Right renal pelvis (tissue), 4 donors: ENCODE measurements at regions not wholly inside any gene's neighbourhood (a gene's known extent, or its start where the extent isn't known, plus 50 kb on each side); places are given as distances from the start of the nearest gene placed in this dataset.
A peak's percentile ranks its signal among the peaks of the same experiment; 100 is the strongest.
"Not testable (repeated sequence)": the region's sequence is repeated elsewhere in the genome, so short reads cannot be mapped to it uniquely, and the experiment has no call there.

Source experiments
- DNase-seq, 4 donors: peaks; one replicate each; pipeline ENCODE4 v3.0.0-alpha.2; 2013; ENCODE audit warnings: low read depth in 4 of 4, low spot score in 3 of 4, missing footprints in 1 of 4

DNA sequence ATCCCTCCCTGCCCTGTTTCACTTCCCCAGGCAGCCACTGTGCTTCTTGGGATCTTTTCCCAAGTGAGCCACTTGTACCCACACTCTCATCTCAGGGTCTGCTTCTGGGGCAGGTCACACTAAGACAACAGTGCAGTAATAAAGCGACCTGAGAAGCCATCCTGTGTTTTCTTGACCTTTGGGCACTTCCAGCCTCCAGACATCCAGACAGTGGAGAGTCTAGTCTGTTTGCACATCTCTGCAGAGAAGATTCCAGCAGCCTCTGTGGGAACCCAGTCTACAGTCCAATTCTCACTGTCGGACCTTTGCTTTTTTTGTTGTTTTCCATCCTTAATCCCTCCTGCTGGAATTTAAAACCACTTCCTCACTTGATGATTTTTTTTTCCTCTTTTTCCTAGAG is 50.3 kb upstream of the ATP6AP2 start:
- no peak for DNase-seq

DNA sequence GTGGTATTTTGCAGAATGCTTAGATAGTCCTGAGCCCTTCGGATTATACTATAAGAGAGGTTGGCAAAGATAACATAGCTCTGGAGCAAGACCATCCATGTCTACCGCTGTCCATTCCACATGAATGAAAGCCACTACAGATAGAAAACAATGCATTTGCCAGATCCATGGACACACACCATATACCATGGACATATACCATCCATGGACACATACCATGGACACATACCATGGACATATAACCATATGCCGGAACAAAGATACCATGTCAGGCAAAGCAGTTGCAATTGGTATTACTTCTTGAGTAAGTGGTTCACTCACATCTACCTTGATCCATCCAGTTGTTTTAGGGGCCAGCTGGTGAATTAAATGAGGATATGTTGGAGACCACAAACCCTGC is 53.2 kb upstream of the ATP6AP2 start:
- no peak for DNase-seq

DNA sequence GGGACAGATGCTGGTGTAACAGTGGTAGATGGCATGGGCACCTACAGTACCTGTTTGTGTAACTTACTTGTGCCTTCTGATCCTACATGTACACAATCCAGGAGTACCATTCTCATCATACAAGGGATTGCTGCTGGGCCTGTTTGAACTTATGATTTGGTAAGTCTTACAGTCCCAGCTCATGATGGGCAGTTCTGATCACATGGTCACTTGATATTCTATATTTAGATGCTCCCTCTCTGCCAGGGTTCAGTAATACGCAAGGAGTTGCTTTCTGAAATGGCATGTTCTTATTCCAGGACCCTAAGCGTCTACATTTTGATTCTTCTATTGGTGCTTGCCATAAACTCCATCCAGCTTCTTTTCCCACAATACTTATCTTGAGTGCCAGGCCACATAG is 54.4 kb upstream of the ATP6AP2 start:
- DNase-seq: no peak

- DNase-seq: not testable (repeated sequence)
These were observed 54.9 kb upstream of the ATP6AP2 start for GRCh38 chrX:40525901-40526300.

DNA sequence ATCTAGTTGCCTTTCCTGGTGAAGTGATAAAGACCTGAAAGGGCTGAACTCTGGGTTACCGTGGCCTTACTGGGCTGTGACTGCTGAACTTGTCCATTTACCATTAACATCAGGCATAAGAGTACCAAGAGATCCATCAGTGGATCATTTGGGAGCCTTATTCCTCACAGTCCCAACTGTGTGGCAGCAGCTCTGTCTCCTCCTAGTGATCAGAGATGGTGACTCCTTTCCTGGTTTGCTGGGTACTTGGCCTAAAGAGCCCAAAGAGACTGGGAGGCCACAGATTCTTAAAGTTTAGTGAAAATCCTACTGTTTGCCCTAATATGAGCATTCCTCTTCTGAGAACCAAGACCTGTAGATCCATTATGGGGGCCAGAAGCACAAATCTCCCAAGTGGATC is 56.3 kb upstream of the ATP6AP2 start:
- no peak for DNase-seq

DNA sequence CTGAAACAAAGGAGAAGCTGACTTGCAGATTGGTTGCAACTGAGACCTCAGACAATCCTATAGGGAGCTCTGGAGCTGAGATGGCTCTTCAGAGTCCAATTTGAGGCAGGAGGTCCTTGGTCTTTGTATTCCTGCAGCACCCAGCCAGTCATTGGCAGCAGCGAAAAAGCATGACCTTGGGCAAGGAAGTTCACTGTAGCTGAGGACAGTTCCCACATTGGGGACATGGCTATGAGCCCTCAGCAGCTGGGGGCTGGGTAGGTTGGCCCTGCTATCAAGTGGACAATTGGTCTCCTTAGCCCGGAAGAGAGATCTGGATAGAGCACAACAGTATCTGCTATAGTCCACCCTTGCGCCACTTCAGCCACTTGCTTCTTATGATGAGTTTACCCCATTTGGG is 56.9 kb upstream of the ATP6AP2 start:
- no peak for DNase-seq

- DNase-seq: no peak
These were observed 58.8 kb upstream of the ATP6AP2 start for GRCh38 chrX:40521868-40522450.

DNA sequence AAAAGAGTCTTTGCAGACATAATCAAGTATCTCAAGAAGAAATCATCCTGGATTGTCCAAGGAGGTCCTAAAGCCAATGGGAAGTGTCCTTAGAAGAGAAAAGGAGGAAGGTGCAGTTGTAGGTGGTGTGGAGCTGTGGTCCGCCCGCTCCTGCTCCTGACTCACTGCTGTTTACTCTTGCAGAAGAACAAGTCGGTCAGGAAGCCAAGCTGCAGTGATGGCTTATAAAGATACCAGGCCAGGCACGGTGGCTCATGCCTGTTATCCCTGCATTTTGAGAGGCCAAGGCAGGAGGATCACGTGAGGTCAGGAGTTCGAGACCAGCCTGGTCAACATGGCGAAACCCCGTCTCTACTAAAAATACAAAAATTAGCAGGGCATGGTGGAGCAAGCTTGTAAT is 66.4 kb upstream of the ATP6AP2 start:
- DNase-seq: no peak

DNA sequence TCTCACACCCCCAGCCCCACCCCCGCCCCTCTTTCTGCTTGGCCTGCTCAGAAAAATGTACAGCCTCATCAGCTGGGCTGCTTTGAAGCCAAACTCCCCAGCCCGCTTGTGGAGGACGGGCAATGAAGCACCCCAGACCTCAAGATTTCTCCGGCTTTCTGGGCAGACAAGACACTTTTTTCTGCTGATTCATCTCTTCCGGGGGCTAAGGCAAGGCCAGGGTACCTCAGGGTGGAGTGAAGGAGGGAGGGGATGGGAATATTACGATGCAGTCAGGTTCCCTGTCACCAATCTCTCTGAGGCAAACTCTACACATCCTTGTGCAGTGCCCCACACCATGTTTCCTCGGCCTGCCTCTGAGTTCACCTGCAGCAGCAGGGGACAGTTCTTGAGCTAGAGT is 66.9 kb upstream of the ATP6AP2 start:
- DNase-seq: no peak

GRCh38 chrX:40513012-40513411 is 67.8 kb upstream of the ATP6AP2 start:
- no peak for DNase-seq

GRCh38 chrX:40511258-40511657 is 69.5 kb upstream of the ATP6AP2 start:
- no peak for DNase-seq

- no peak for DNase-seq
These were observed 72.2 kb upstream of the ATP6AP2 start for GRCh38 chrX:40508560-40508959.

DNA sequence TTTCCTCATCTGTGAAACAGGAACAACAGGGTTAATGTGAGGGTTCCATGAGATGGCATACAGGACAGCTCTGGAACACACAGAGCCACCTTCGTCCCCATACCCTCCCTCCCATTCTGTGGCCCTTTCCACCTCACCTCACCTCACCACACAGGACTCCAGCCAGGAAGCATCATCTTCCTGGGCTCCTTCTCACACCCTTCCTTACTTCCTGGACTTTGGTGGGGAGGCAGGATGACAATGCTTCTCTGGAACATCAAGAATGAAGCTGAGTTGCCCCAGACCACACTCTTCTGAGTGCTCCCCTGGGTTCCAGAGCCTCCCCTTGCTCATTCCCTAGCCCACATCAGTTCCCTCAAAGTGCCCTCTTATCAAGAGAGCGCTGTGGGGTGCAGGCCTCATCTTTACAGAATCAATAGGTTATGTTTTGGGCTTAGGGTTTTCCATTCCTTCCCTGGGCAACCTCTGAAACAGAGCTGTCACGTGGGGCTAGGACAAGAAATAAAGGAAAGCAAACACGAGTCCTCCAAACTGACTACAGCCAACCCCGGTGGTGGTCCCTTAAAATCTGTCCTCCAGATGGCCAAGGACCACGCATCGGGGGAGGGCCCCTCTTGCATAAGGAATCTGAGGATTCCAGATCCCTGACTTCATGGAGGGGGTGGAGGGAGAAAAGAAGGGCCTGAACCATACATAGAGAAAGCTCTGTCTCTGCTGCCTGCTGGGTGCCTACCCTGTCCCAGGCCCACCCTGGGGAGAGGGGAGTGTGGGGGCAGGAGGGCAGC is 74.4 kb upstream of the ATP6AP2 start:
- DNase-seq: no peak

GRCh38 chrX:40504801-40505605 is 75.8 kb upstream of the ATP6AP2 start:
- DNase-seq: no peak

- DNase-seq: no peak
These were observed 77.7 kb upstream of the ATP6AP2 start for GRCh38 chrX:40503094-40503493.

DNA sequence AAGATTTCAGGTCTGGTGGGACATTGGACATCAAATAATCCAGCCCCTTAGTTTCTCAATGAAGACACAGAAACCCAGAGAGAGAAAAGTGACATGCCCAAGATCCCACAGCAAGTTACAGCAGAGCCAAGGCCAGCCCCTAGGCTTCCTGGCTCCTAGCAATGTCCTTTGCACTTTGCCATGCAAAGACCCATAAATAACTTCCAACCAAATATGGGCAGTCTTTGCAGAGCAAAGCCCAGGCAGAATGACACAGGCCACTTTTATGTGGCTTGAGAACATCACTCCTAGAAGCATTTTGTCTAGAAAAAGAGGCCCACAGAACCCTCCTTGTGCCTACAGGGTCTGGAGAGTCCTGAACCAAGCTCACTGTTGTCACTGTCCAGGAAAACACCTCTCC is 78.1 kb upstream of the ATP6AP2 start:
- DNase-seq: no peak

DNA sequence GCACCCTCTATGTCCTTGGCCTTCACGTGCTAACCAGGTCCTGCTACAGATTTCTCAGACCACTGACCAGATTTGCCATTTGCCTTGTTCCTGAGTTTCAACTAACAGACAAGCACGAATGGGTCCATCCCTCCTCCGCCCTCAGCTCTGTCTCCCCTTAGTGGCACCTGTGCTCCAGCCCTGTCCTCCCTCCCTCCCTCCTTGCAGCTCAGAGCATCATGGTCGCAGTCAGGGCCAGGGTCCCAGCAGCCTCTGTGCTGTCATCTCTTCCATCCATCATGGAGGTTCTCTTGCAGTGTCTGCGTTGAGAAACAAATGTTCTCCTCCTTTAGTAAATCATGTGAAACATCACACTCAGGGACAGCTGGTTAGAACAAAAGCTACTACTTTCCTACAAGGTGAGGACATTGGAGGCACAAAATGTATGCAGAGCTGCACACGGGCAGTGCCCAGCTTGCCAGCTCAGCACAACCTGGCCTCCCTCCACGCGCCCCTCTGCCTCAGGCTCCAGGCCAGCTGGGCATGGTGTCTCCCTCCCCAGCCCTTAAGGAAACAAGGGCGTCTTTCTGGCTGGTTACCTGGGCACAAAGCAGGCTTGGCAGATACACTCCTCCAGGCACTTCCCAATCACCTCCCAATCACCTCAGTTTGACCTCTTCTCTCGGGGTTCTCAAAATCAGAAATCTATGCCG is 79.5 kb upstream of the ATP6AP2 start:
- DNase-seq: no peak

DNA sequence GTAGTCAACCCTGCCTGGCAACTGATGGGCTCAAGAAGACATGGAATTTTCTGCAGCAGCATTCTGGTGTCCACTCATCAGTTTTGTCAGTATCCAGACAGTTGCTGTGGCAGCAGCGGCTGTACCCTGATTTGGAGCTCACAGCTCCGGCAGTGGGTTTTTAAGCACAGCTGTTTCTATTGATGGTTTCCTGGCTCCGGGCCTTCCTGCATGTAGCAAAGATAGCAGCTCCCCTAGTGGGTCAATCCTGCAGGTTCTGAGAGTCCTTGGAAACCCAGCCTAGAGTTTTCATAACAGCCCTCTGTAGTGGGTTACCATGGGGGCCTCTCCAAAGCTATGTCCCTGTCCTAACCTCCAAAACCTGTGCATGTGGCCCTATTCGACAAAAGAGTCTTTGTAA is 84.0 kb upstream of the ATP6AP2 start:
- peak in 1 of 4 donors; percentile 10 for DNase-seq

- DNase-seq: no peak
These were observed 85.1 kb upstream of the ATP6AP2 start for GRCh38 chrX:40495659-40496058.

DNA sequence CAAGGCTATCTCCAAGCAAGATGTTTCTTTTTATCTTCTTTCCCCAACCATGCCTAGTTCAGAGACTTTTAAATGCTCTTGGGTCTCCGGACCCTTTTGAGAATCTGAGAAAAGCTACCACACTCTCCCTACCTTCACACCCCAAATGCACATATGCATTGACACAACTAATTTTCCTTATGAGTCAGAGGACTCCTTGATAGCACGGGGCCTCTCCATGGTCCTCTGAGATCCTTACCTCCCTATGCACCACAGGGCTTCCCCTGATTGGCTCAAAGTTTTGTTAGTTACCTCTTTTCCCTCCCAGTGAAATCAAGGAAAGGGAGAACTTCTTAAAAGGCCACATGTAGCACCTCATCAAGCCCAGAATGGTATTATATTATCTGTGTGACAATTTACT is 86.8 kb upstream of the ATP6AP2 start:
- no peak for DNase-seq

GRCh38 chrX:40488296-40488695 is 92.5 kb upstream of the ATP6AP2 start:
- DNase-seq: no peak
